Rectal smooth muscle tissue (tissue), 1 donor: ENCODE measurements at regions not wholly inside any gene's neighbourhood (a gene's known extent, or its start where the extent isn't known, plus 50 kb on each side); places are given as distances from the start of the nearest gene placed in this dataset.

ENCODE experiments used
- H3K27ac ChIP-seq: one replicate; pipeline ENCODE4 v1.7.0; 2013; ENCODE audit warnings: low read depth, low read length, inconsistent platforms
- H3K27me3 ChIP-seq: one replicate; pipeline ENCODE4 v1.7.0; 2013; ENCODE audit warnings: low read length; ENCODE audit not compliant: control insufficient read depth, insufficient read depth
- H3K36me3 ChIP-seq: one replicate; pipeline ENCODE4 v1.7.0; 2013; ENCODE audit warnings: low read length; ENCODE audit not compliant: control insufficient read depth, insufficient read depth
- H3K4me1 ChIP-seq: one replicate; pipeline ENCODE4 v1.7.0; 2013; ENCODE audit warnings: low read length; ENCODE audit not compliant: control insufficient read depth, insufficient read depth
- H3K4me3 ChIP-seq: one replicate; pipeline ENCODE4 v1.7.0; 2013; ENCODE audit warnings: low read length
- H3K9ac ChIP-seq: one replicate; pipeline ENCODE4 v1.7.0; 2013; ENCODE audit warnings: low read length

GRCh38 chr5:38795986-38796741, 49.6 kb upstream of the OSMR start:
- Histone ChIP-seq H3K9ac (no peak overlapping the region), H3K4me3 (no peak overlapping the region), H3K27ac (no peak overlapping the region), H3K27me3 (no peaks in the 10 kb centered on the region), H3K36me3 (no peaks in the 10 kb centered on the region), H3K4me1 (no peaks in the 10 kb centered on the region)
